IPS-18a (cell line): ENCODE measurements at regions not wholly inside any gene's neighbourhood (a gene's known extent, or its start where the extent isn't known, plus 50 kb on each side); places are given as distances from the start of the nearest gene placed in this dataset.

Source experiments
- H3K27ac ChIP-seq: one replicate; pipeline ENCODE4 v1.5.1; 2013; ENCODE audit warnings: low read length
- H3K27me3 ChIP-seq: one replicate; pipeline ENCODE4 v1.6.1; 2013; ENCODE audit warnings: mild to moderate bottlenecking, low read length; ENCODE audit not compliant: control insufficient read depth, insufficient read depth
- H3K36me3 ChIP-seq: one replicate; pipeline ENCODE4 v1.6.1; 2013; ENCODE audit warnings: low read depth, low read length; ENCODE audit not compliant: control insufficient read depth
- H3K4me1 ChIP-seq: one replicate; pipeline ENCODE4 v1.6.1; 2013; ENCODE audit warnings: low read depth, low read length; ENCODE audit not compliant: control insufficient read depth
- H3K4me3 ChIP-seq: one replicate; pipeline ENCODE4 v1.5.1; 2013; ENCODE audit warnings: low read length
- H3K9ac ChIP-seq: one replicate; pipeline ENCODE4 v1.6.1; 2013; ENCODE audit warnings: mild to moderate bottlenecking, low read length, moderate library complexity
- H3K9me3 ChIP-seq: one replicate; pipeline ENCODE4 v1.6.1; 2013; ENCODE audit warnings: low read depth, low read length; ENCODE audit not compliant: control insufficient read depth

DNA sequence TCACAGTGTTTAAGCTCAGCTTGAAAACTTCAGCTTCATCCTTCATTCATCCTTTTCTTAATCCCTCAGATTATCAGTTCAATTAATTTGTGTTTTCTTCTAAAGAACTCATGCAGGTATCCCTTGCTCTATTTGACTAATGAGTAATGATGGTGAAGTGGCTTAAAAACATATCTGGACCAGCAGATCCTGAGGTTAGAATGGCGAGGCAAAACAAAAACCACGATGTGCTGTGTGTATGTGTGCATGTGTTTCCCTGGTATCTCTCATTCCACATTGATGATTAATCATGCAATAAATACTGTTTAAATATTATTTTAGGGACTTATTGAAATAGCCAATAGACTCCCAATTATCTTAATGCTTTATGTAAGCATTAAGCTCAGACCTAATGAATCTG lies 437.0 kb downstream of the DYNC2H1 start:
- Histone ChIP-seq H3K27ac (no peak overlapping the region), H3K27me3 (no peaks in the 10 kb centered on the region), H3K4me3 (no peak overlapping the region), H3K4me1 (no peaks in the 10 kb centered on the region), H3K36me3 (no peaks in the 10 kb centered on the region), H3K9ac (no peak overlapping the region), H3K9me3 (no peaks in the 10 kb centered on the region)

DNA sequence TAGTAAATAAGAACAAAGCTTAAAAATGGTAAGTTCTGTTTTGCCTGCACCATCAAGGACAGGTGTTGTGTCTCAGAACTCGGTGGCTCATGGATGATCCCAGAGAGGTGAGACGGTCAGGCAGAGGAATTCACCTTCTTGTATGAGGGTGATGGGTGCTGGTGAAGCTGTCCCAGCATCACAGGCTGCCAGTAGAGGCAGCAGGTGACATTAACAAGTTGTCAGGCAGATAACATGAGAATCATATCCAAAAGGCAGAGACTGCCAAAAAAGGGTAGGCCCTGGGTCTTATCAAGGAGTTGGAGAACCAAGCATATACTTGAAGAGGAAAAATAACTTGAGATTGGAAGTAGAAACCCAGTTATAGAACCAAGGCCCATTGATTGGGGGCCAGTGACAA lies 437.8 kb downstream of the DYNC2H1 start:
- Histone ChIP-seq H3K4me3 (no peak overlapping the region), H3K9ac (no peak overlapping the region), H3K27me3 (no peaks in the 10 kb centered on the region), H3K4me1 (no peaks in the 10 kb centered on the region), H3K27ac (no peak overlapping the region), H3K36me3 (no peaks in the 10 kb centered on the region), H3K9me3 (no peaks in the 10 kb centered on the region)

DNA sequence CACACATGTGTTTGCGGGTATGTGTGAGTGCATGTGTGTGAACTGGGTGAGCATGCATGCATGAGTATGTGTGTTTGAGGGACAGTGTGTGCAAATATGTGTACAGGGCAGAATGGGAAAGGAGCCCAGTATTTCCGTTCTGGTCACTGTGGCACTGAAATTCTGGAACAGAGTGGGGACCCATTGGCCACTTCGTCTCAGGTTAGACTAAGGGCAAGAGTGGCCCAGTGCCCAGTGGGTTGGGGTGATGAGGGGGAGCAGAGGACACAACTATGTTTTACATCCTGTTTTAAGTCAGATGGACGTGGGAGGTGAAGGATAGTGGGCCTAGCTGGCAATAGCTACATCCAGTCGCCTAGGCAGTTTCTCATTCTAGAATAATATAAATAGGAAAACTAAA lies 438.5 kb downstream of the DYNC2H1 start:
- Histone ChIP-seq H3K27me3 (no peaks in the 10 kb centered on the region), H3K4me1 (no peaks in the 10 kb centered on the region), H3K9ac (no peak overlapping the region), H3K36me3 (no peaks in the 10 kb centered on the region), H3K9me3 (no peaks in the 10 kb centered on the region), H3K4me3 (no peak overlapping the region), H3K27ac (no peak overlapping the region)

DNA sequence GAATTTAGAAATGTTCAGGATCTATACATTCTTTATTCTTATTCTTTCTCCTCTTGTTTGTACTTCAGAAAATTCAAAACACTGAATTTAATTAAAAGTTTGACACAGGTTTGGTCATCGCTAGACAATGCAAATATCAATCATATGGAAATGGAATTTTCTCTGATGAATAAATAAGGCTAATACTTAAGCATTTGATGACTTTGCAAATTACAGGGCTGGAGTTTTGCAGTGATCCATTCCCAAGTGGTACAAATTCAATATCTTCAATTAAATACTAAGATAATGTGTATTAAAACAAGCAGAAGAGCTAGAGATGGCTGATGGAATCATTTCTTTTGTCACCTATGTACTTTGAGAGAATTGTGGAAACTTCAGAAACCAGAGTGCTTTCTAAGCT lies 439.6 kb downstream of the DYNC2H1 start:
- Histone ChIP-seq H3K36me3 (no peaks in the 10 kb centered on the region), H3K4me1 (no peaks in the 10 kb centered on the region), H3K9me3 (no peaks in the 10 kb centered on the region), H3K9ac (no peak overlapping the region), H3K4me3 (no peak overlapping the region), H3K27me3 (no peaks in the 10 kb centered on the region), H3K27ac (no peak overlapping the region)

DNA sequence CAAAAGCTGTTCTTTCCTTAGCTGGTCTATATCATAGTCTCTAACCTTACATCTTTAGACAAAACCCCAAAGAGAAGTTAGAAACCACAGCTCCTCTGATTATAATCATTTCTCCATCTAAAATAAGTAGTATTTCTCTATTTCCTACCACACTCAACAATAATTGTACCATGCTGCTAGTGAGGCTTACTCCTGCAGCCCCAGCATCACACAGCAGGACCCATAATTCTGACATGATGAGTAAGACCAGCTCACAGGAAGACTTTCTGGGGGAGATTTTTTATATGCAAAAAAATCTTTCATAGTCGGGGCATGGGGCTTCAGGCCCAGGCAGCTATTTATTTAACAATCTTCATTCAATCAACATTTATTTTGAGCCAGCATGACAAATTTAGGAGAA lies 441.6 kb downstream of the DYNC2H1 start:
- Histone ChIP-seq H3K36me3 (no peaks in the 10 kb centered on the region), H3K27me3 (no peaks in the 10 kb centered on the region), H3K9ac (no peak overlapping the region), H3K4me1 (no peaks in the 10 kb centered on the region), H3K27ac (no peak overlapping the region), H3K9me3 (no peaks in the 10 kb centered on the region), H3K4me3 (no peak overlapping the region)

DNA sequence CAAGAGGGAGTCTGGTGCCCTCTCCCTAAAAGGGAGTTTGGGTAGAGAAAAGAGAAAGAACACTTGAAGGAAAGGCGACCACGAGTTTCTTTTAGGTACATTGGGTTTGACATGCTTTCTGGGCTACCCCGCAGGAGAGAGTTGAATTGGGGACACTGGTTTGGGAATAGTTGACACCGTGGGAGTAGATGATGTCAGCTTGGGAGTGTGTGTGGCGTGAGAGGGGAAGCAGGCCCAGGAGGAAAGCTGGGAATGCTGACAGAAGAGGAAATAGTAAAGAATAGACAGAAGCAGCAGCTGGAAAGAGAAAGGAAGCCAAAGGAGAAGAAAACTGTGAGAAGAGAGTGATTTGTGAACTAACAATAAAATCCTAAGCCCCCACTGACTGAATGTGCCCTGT lies 442.9 kb downstream of the DYNC2H1 start:
- H3K9me3 ChIP-seq, result no peaks in the 10 kb centered on the region
- H3K27ac ChIP-seq, result no peak overlapping the region
- no peak overlapping the region for H3K4me3 ChIP-seq
- H3K27me3 ChIP-seq, result no peaks in the 10 kb centered on the region
- H3K36me3 ChIP-seq, result no peaks in the 10 kb centered on the region
- no peak overlapping the region for H3K9ac ChIP-seq
- H3K4me1 ChIP-seq, result no peaks in the 10 kb centered on the region

DNA sequence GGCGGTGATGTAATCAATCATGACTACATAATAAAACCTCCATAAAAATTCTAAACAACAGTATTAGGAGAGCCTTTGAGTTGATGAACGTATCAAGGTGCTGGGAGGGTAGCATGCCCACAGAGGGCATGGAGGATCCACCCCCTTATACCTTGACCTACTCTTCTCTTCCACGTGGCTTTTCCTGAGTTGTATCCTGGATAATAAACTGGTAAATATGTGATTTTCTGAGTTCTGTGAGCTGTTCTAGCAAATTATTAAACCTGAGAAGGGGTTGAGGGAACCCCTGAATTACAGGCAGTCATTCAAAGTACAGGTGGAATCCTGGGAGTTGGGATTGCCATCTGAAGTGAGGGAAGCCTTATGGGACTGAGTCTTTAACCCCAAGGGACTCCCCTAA lies 446.9 kb downstream of the DYNC2H1 start:
- no peak overlapping the region for H3K27ac ChIP-seq
- H3K27me3 ChIP-seq, result no peaks in the 10 kb centered on the region
- no peak overlapping the region for H3K9ac ChIP-seq
- H3K36me3 ChIP-seq, result no peaks in the 10 kb centered on the region
- no peaks in the 10 kb centered on the region for H3K9me3 ChIP-seq
- H3K4me1 ChIP-seq, result no peaks in the 10 kb centered on the region
- H3K4me3 ChIP-seq, result no peak overlapping the region

DNA sequence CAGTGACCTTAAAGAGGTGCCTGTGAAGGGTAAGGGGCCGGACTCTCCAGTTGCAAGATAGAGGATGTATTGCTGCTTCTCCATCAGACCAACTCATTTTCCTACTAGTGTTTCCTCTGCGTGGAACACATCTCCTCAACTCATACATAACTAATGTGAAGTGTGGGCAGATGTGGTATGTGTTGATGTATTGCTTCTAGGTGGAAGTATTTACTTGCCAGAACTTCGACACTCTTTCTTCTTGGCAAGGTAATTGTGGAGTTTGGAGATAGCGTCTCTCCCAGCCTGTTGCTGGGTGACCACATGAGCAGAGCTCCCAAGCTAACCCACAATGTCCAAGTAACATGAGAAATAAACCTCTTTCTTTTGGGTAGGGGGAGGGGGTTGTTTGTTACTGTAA lies 456.9 kb downstream of the DYNC2H1 start:
- Histone ChIP-seq H3K4me3 (no peak overlapping the region), H3K4me1 (no peaks in the 10 kb centered on the region), H3K27me3 (no peaks in the 10 kb centered on the region), H3K9me3 (no peaks in the 10 kb centered on the region), H3K36me3 (no peaks in the 10 kb centered on the region), H3K27ac (no peak overlapping the region), H3K9ac (no peak overlapping the region)

DNA sequence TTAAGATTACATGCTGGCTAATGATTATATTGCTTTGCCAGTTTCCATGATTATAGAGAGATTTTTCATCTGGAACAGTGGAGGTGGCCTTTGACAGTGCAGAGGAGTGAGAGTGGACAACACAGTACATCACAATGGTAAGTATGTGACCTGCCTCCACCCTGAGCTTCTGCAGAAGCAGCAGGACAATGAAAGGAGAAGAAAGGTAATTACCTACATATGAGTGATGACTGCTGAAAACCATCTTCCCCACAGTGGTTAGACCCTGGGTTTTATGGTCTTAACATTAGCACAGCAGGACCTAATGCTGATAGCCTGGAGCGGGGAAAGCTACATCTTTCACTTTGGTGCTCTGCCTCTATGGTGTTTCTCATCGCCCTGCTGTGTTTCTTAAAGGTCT lies 454.7 kb upstream of the DDI1 start:
- peaks cover 3% of the 10 kb centered on the region for H3K4me1 ChIP-seq
- no peak overlapping the region for H3K4me3 ChIP-seq
- H3K9me3 ChIP-seq, result no peaks in the 10 kb centered on the region
- no peaks in the 10 kb centered on the region for H3K36me3 ChIP-seq
- H3K27ac ChIP-seq, result no peak overlapping the region
- H3K27me3 ChIP-seq, result no peaks in the 10 kb centered on the region
- H3K9ac ChIP-seq, result no peak overlapping the region

DNA sequence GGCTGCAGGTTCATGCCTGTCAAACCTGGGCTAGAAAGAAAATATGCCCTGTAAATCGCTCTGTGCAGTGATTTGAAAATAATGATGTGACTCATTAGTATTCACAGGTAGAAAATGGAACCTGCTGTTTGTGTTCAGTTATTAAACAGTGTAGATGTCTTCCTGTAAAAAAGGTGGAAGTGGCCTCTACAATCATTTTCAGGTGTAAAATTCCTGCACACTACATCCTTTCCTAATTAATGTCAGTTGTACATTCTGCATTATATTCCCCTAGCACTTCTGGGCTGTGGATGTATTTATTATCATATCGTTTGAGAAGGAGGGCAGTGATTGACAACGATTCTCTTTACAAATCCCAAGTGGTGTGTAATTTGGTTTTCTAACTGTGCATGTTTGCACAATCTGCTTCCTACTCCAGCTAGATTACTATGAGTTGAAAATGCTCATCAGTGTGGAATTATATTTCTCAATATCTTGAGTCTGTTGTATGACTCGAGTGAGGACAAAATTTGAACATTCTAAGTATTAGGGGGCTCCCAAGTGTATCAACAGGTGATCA lies 454.0 kb upstream of the DDI1 start:
- H3K27me3 ChIP-seq, result no peaks in the 10 kb centered on the region

DNA sequence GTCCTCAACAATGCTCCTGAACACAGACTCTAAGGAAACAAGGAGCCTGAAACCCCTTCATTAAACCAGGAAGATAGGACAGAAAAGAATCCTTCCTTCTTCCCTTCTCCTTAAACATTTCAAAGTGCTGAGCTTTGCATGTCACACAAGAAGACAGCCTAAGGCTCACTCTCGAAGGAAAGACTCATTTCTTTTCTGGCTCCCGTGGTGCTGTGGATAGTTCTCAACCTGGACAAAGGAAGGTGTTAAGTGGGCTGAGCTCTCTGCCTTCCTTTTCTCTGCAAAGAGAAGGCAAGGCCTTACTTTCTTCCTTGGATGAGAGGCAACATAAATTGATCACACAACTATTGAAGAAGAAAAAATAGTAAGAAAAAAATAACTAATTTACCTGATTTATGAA lies 452.4 kb upstream of the DDI1 start:
- Histone ChIP-seq H3K27me3 (no peaks in the 10 kb centered on the region), H3K27ac (no peak overlapping the region), H3K4me1 (peaks cover 3% of the 10 kb centered on the region), H3K9me3 (no peaks in the 10 kb centered on the region), H3K4me3 (no peak overlapping the region), H3K9ac (no peak overlapping the region), H3K36me3 (no peaks in the 10 kb centered on the region)

More for the DNA sequence above, 454.0 kb upstream of the DDI1 start:
- Histone ChIP-seq H3K4me1 (peaks cover 3% of the 10 kb centered on the region), H3K9me3 (no peaks in the 10 kb centered on the region), H3K36me3 (no peaks in the 10 kb centered on the region), H3K4me3 (no peak overlapping the region), H3K9ac (no peak overlapping the region), H3K27ac (no peak overlapping the region)

DNA sequence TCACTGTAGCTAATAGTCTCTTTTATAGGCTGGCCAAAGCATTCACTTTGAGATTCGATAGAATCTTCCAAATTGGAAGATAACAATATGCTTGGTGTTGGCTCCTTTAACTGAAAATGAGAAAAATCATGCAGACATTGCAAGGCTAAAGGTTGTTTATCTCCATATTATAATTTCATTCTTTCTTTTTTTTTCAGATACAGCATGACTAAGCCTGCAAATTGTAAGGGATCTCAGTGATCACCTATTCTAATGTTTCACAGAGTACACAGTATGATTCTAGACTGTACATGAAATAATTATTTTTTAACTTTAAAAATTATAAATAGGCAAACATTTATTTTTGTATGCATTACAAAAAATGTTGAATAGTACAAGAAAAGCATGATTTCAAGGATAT lies 451.7 kb upstream of the DDI1 start:
- Histone ChIP-seq H3K9ac (no peak overlapping the region), H3K27ac (no peak overlapping the region), H3K9me3 (no peaks in the 10 kb centered on the region), H3K4me1 (no peaks in the 10 kb centered on the region), H3K27me3 (no peaks in the 10 kb centered on the region), H3K4me3 (no peak overlapping the region), H3K36me3 (no peaks in the 10 kb centered on the region)
